ENCODE measurements at regions not wholly inside any gene's neighbourhood (a gene's known extent, or its start where the extent isn't known, plus 50 kb on each side); places are given as distances from the start of the nearest gene placed in this dataset.

GRCh38 chr13:26460648-26461047 lies 96.8 kb upstream of the WASF3 start:
- TF ChIP-seq CTCF (IDR thresholded peaks at IDR 0.05), result no peak
- peak in 2 of 3 donors; percentile 50 to 52 for TF ChIP-seq POLR2AphosphoS5 (IDR thresholded peaks at IDR 0.05)
- TF ChIP-seq POLR2A (IDR thresholded peaks at IDR 0.05), result no peak
- no peak for TF ChIP-seq EP300 (IDR thresholded peaks at IDR 0.05; ENCODE audit: low read depth)

Data from transverse colon (tissue), 4 donors.